HCT116 (cell line): ENCODE measurements at regions not wholly inside any gene's neighbourhood (a gene's known extent, or its start where the extent isn't known, plus 50 kb on each side); places are given as distances from the start of the nearest gene placed in this dataset.

Experiments used
- ATAC-seq: fragments of 200-7000 bp; cut with Tn5 transposase; 2 replicates; pipeline ENCODE4 v1.9.1; 2020; ENCODE audit warnings: mild to moderate bottlenecking, moderate library complexity
- BruUV-seq: library from RNA; stranded (reverse); fragments of 400-500 nt; replicated peaks from 2 replicates; lab custom pipeline; 2021; lab: Mats Ljungman, UMichigan
- CTCF ChIA-PET: fragments of 300-600 bp; sonication (Branson Sonifier 250); formaldehyde crosslinking; loops from one replicate; lab custom pipeline; 2021; ENCODE audit warnings: antibody characterized with exemption; lab: Charles Lee
- POLR2A ChIA-PET: fragments of 300-600, 350-600 bp; sonication (Branson Sonifier 250); formaldehyde crosslinking; loops from one replicate; lab custom pipeline; 2021; ENCODE audit warnings: antibody characterized with exemption; lab: Charles Lee
- RAD21 ChIA-PET, 2 experiments: fragments of 300-600 bp; sonication (Branson Sonifier 250); formaldehyde crosslinking; loops; one replicate each; lab custom pipeline; 2023; ENCODE audit warnings: low total read pairs in 2 of 2; ENCODE audit not compliant: uncharacterized antibody in 2 of 2, unreplicated experiment in 2 of 2, low non-redundant PET in 1 of 2; lab: Charles Lee
- DNase-seq: peaks from one replicate; pipeline ENCODE4 v3.0.0-alpha.2; 2010; ENCODE audit warnings: low read depth, low spot score
- H2AFZ ChIP-seq: fragments of 200-600 bp; shearing (Covaris generic), sonication (generic); 2 replicates; pipeline ENCODE4 v1.6.1; 2017; ENCODE audit warnings: low read depth, mixed run types, mixed read lengths, antibody characterized with exemption, low read length; ENCODE audit not compliant: poor library complexity, severe bottlenecking
- H3K27ac ChIP-seq: 2 replicates; pipeline ENCODE4 v1.5.1; 2012; ENCODE audit warnings: low read depth, low read length
- H3K27me3 ChIP-seq: fragments of 200-600 bp; sonication (generic); 2 replicates; pipeline ENCODE4 v1.6.1; 2016; ENCODE audit warnings: mixed run types, low read length, mixed read lengths; ENCODE audit not compliant: insufficient read depth
- H3K36me3 ChIP-seq, 2 experiments: fragments of 200-500 bp in 1 of 2; fragments of 200-600 bp in 1 of 2; sonication (Bioruptor generic) in 1 of 2; sonication (generic) in 1 of 2; 2 replicates each; pipeline versions ENCODE4 v1.5.1 to v1.6.1; 2014 to 2016; ENCODE audit warnings: low read length in 2 of 2, inconsistent platforms in 1 of 2, mixed read lengths in 1 of 2, mixed run types in 1 of 2; ENCODE audit not compliant: insufficient read depth in 2 of 2, control insufficient read depth in 1 of 2
- H3K4me1 ChIP-seq, 2 experiments: fragments of 200-600 bp in 1 of 2; sonication (generic) in 1 of 2; 2 replicates each; pipeline versions ENCODE4 v1.5.1 to v1.6.1; 2012 to 2017; ENCODE audit warnings: low read length in 2 of 2, inconsistent platforms in 1 of 2, mild to moderate bottlenecking in 1 of 2, mixed read lengths in 1 of 2, mixed run types in 1 of 2, moderate library complexity in 1 of 2; ENCODE audit not compliant: insufficient read depth in 2 of 2, control insufficient read depth in 1 of 2
- H3K4me2 ChIP-seq: fragments of 200-600 bp; sonication (generic); 2 replicates; pipeline ENCODE4 v1.6.1; 2017; ENCODE audit warnings: mixed run types, low read length, mixed read lengths
- H3K4me3 ChIP-seq, 2 experiments: fragments of 200-600 bp in 1 of 2; sonication (generic) in 1 of 2; replicated peaks in 1 of 2; 2 replicates each; pipeline ENCODE4 v1.5.1; 2011 to 2016; ENCODE audit warnings: low read length in 2 of 2, control low read depth in 1 of 2, low read depth in 1 of 2, mild to moderate bottlenecking in 1 of 2, mixed read lengths in 1 of 2, mixed run types in 1 of 2
- H3K79me2 ChIP-seq: fragments of 200-600 bp; sonication (generic); 2 replicates; pipeline ENCODE4 v1.6.1; 2017; ENCODE audit warnings: mild to moderate bottlenecking, mixed run types, low read length, moderate library complexity, mixed read lengths; ENCODE audit not compliant: insufficient read depth
- H3K9ac ChIP-seq: fragments of 200-600 bp; sonication (generic); 2 replicates; pipeline ENCODE4 v1.6.1; 2016; ENCODE audit warnings: low read length, mixed read lengths
- H3K9me2 ChIP-seq: fragments of 200-600 bp; sonication (generic), shearing (Covaris generic); 2 replicates; pipeline ENCODE4 v1.6.1; 2017; ENCODE audit warnings: mixed run types, mild to moderate bottlenecking, moderate library complexity; ENCODE audit not compliant: insufficient read depth
- H3K9me3 ChIP-seq, 2 experiments: fragments of 200-500 bp in 1 of 2; fragments of 200-600 bp in 1 of 2; sonication (Bioruptor generic) in 1 of 2; sonication (generic) in 1 of 2; 2 replicates each; pipeline ENCODE4 v1.6.1; 2014 to 2017; ENCODE audit warnings: low read length in 2 of 2, mixed read lengths in 2 of 2, inconsistent platforms in 1 of 2, low read depth in 1 of 2, mild to moderate bottlenecking in 1 of 2, mixed run types in 1 of 2, moderate library complexity in 1 of 2; ENCODE audit not compliant: control insufficient read depth in 1 of 2, insufficient read depth in 1 of 2
- H4K20me1 ChIP-seq: fragments of 200-600 bp; sonication (generic), shearing (Covaris generic); 2 replicates; pipeline ENCODE4 v1.6.1; 2017; ENCODE audit warnings: mixed run types, mild to moderate bottlenecking, moderate library complexity; ENCODE audit not compliant: insufficient read depth
- CTCF ChIP-seq, 3 experiments: fragments of 200-600 bp in 1 of 3; sonication (generic) in 1 of 3; IDR thresholded peaks in 2 of 3; conservative IDR thresholded peaks in 1 of 3; 2 replicates each; pipeline ENCODE4 v1.5.1; 2012 to 2017; ENCODE audit warnings: low read depth in 2 of 3, low read length in 2 of 3, antibody characterized with exemption in 1 of 3, borderline replicate concordance in 1 of 3, control low read depth in 1 of 3, mild to moderate bottlenecking in 1 of 3, mixed read lengths in 1 of 3, mixed run types in 1 of 3, moderate library complexity in 1 of 3; ENCODE audit not compliant: insufficient read depth in 1 of 3
- JUND ChIP-seq: IDR thresholded peaks from 2 replicates; pipeline ENCODE4 v1.6.1; 2012
- RAD21 ChIP-seq: IDR thresholded peaks from 2 replicates; pipeline ENCODE4 v1.6.1; 2012; ENCODE audit warnings: low read depth, mild to moderate bottlenecking
- SIN3A ChIP-seq: IDR thresholded peaks from 2 replicates; pipeline ENCODE4 v1.6.1; 2012; ENCODE audit warnings: low read depth
- TCF7L2 ChIP-seq: IDR thresholded peaks from 2 replicates; pipeline ENCODE4 v1.7.0; 2011; ENCODE audit warnings: borderline replicate concordance, inconsistent platforms; ENCODE audit not compliant: insufficient read depth, insufficient read length; ENCODE audit errors: extremely low read depth
- ZFX ChIP-seq: fragments of 450-650 bp; IDR thresholded peaks from 2 replicates; pipeline ENCODE4 v1.6.1; 2017
- ZNF274 ChIP-seq: fragments of 200-500 bp; sonication (Bioruptor generic); IDR thresholded peaks from 2 replicates; pipeline ENCODE4 v1.6.1; 2014; ENCODE audit warnings: mild to moderate bottlenecking, low read depth, low read length, inconsistent platforms
- intact Hi-C: fragments of 100-400 bp; cut with micrococcal nuclease; formaldehyde crosslinking; loops from 2 replicates; pipeline ENCODE4 v1.10.0; 2022

- ATAC-seq: peak; percentile 60
- POLR2A ChIA-PET: no interaction called here
- H3K9ac ChIP-seq: no peak overlapping the region
- TF ChIP-seq CTCF (IDR thresholded peaks at IDR 0.05 in 2 of 3, conservative IDR thresholded peaks at IDR 0.05 in 1 of 3; ENCODE audit: borderline replicate concordance in 1 of 3, insufficient read depth in 1 of 3, low read depth in 2 of 3, low read length in 2 of 3) (peak; percentile 5 to 34 (median 27); a peak in 2 of 6 replicates), JUND (no peak), RAD21 (peak; percentile 62)
- TF ChIP-seq, all 23 proteins: peak for 2
- no peak overlapping the region for H3K4me3 ChIP-seq
- H3K9me3 ChIP-seq: no peaks in the 10 kb centered on the region
- no peaks in the 10 kb centered on the region for H3K9me2 ChIP-seq
- no TSS peak for BruUV-seq
- intact Hi-C loops: loop anchor here (5.0 kb wide), 1 partner anchor 569 kb away; no protein-coding TSS in a partner anchor
- H3K27me3 ChIP-seq: no peaks in the 10 kb centered on the region
- H3K36me3 ChIP-seq: no peaks in the 10 kb centered on the region
- H3K4me1 ChIP-seq: no peaks in the 10 kb centered on the region
- RAD21 ChIA-PET: no interaction called here
- H2AFZ ChIP-seq: no peak overlapping the region
- CTCF ChIA-PET: no interaction called here
- H3K4me2 ChIP-seq: no peak overlapping the region
- H3K27ac ChIP-seq: no peak overlapping the region
- no peaks in the 10 kb centered on the region for H4K20me1 ChIP-seq
- no peak for DNase-seq
- H3K79me2 ChIP-seq: no peaks in the 10 kb centered on the region
Measured at GRCh38 chr14:61196792-61197191, 84.3 kb downstream of the TMEM30B start.

DNA sequence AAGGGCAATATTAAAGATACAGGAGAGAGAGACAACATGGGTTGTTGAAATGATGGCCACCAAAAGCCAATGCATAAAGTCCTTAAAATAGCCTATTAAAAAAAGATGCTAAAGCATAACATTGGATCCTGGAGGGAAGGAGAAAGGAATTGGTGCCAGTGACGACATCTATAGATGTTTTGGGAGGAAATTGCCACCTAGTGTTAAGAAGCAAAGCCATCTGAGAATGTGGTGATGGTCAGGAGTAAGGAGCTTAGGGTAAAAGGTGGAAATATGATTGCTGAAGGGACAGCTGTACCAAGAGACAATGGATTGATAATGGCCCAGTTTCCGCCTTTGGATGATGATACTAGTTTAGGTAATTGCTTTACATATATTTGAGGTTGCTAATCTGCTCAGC lies 85.1 kb downstream of the TMEM30B start:
- BruUV-seq: no TSS peak
- Histone ChIP-seq H3K9me2 (no peaks in the 10 kb centered on the region), H3K4me2 (no peak overlapping the region), H3K9ac (no peak overlapping the region), H4K20me1 (no peaks in the 10 kb centered on the region), H3K36me3 (no peaks in the 10 kb centered on the region), H3K27ac (no peak overlapping the region), H3K27me3 (no peaks in the 10 kb centered on the region), H2AFZ (no peak overlapping the region), H3K79me2 (no peaks in the 10 kb centered on the region), H3K9me3 (no peaks in the 10 kb centered on the region), H3K4me1 (no peaks in the 10 kb centered on the region), H3K4me3 (no peak overlapping the region)
- no peak for ATAC-seq
- TF ChIP-seq CTCF (IDR thresholded peaks at IDR 0.05 in 2 of 3, conservative IDR thresholded peaks at IDR 0.05 in 1 of 3; ENCODE audit: borderline replicate concordance in 1 of 3, insufficient read depth in 1 of 3, low read depth in 2 of 3, low read length in 2 of 3) (no peak), SIN3A (no peak), ZFX (no peak), RAD21 (peak; percentile 26; the same call in 1 of the 2 replicates), TCF7L2 (no peak), ZNF274 (no peak)
- ChIA-PET CTCF (no interaction called here), RAD21 (no interaction called here), POLR2A (no interaction called here)
- intact Hi-C loops: loop anchor here (5.0 kb wide), 1 partner anchor 569 kb away; no protein-coding TSS in a partner anchor
- DNase-seq: no peak
